ENCODE measurements at regions not wholly inside any gene's neighbourhood (a gene's known extent, or its start where the extent isn't known, plus 50 kb on each side); places are given as distances from the start of the nearest gene placed in this dataset.

DNA sequence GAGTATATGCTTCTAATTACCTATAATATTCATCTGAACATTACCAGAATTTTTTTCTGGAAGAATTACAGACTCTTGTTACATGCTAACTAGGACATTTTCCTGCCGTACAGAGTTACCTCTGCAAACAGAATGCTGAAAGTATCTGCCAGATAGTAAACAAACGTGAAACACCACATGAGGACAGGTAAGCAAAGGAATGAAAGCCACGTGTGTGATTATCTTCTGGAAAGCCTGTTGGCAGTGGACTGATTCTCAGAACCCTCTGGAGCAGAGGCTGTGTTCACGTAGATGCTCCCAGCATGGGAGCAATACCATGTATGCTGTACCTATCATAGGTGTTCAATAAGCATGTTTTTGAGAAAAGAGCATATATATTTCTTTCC is 472.6 kb downstream of the ENC1 start:
- TF ChIP-seq, protein P1, sequence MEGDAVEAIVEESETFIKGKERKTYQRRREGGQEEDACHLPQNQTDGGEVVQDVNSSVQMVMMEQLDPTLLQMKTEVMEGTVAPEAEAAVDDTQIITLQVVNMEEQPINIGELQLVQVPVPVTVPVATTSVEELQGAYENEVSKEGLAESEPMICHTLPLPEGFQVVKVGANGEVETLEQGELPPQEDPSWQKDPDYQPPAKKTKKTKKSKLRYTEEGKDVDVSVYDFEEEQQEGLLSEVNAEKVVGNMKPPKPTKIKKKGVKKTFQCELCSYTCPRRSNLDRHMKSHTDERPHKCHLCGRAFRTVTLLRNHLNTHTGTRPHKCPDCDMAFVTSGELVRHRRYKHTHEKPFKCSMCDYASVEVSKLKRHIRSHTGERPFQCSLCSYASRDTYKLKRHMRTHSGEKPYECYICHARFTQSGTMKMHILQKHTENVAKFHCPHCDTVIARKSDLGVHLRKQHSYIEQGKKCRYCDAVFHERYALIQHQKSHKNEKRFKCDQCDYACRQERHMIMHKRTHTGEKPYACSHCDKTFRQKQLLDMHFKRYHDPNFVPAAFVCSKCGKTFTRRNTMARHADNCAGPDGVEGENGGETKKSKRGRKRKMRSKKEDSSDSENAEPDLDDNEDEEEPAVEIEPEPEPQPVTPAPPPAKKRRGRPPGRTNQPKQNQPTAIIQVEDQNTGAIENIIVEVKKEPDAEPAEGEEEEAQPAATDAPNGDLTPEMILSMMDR (conservative IDR thresholded peaks at IDR 0.05; ENCODE audit: low read length) = no peak
- TF ChIP-seq EZH2phosphoT487 (IDR thresholded peaks at IDR 0.05; ENCODE audit: borderline replicate concordance) = no peak

Measured in Loucy (cell line).